ENCODE measurements at regions not wholly inside any gene's neighbourhood (a gene's known extent, or its start where the extent isn't known, plus 50 kb on each side); places are given as distances from the start of the nearest gene placed in this dataset.
A peak's percentile ranks its signal among the peaks of the same experiment; 100 is the strongest.

- Histone ChIP-seq H3K79me2 (ENCODE audit: insufficient read depth, low read length) (no peaks in the 10 kb centered on the region), H3K4me1 (ENCODE audit: control insufficient read depth in 1 of 2, insufficient read depth in 2 of 2, low read length in 2 of 2) (no peaks in the 10 kb centered on the region), H3K36me3 (ENCODE audit: control insufficient read depth in 1 of 2, insufficient read depth in 2 of 2, low read length in 2 of 2) (no peaks in the 10 kb centered on the region), H3K4me3 (replicated peaks in 1 of 2; ENCODE audit: low read depth in 1 of 2, low read length in 2 of 2) (no peak overlapping the region), H4K20me1 (ENCODE audit: insufficient read depth) (no peaks in the 10 kb centered on the region), H3K9me3 (ENCODE audit: control insufficient read depth in 1 of 2, insufficient read depth in 1 of 2, low read depth in 1 of 2, low read length in 2 of 2) (no peaks in the 10 kb centered on the region), H3K27me3 (ENCODE audit: insufficient read depth, low read length) (no peaks in the 10 kb centered on the region), H3K27ac (ENCODE audit: low read depth, low read length) (no peak overlapping the region), H3K9ac (ENCODE audit: low read length) (no peak overlapping the region), H3K9me2 (ENCODE audit: insufficient read depth) (no peaks in the 10 kb centered on the region), H2AFZ (ENCODE audit: low read depth, low read length, poor library complexity, severe bottlenecking) (no peak overlapping the region), H3K4me2 (ENCODE audit: low read length) (no peak overlapping the region)
- ChIA-PET POLR2A (no interaction called here), RAD21 (ENCODE audit: low non-redundant PET in 1 of 2, low total read pairs in 2 of 2, uncharacterized antibody in 2 of 2, unreplicated experiment in 2 of 2) (no interaction called here), CTCF (no interaction called here)
- intact Hi-C loops (cut with micrococcal nuclease) = no loop called here
- ATAC-seq (no peak), DNase-seq (ENCODE audit: low read depth, low spot score) (no peak)
- TF ChIP-seq SP1 (IDR thresholded peaks at IDR 0.05; ENCODE audit: low read depth) (no peak), CEBPB (IDR thresholded peaks at IDR 0.05; ENCODE audit: low read depth) (no peak), RAD21 (IDR thresholded peaks at IDR 0.05; ENCODE audit: low read depth) (no peak), SRF (IDR thresholded peaks at IDR 0.05; ENCODE audit: low read depth) (no peak), ELF1 (IDR thresholded peaks at IDR 0.05; ENCODE audit: borderline replicate concordance, low read depth) (no peak), TCF7L2 (IDR thresholded peaks at IDR 0.05; ENCODE audit: borderline replicate concordance, extremely low read depth, insufficient read depth, insufficient read length) (no peak), EZH2 (IDR thresholded peaks at IDR 0.05) (no peak), ATF3 (IDR thresholded peaks at IDR 0.05) (no peak), POLR2A (IDR thresholded peaks at IDR 0.05; ENCODE audit: borderline replicate concordance, extremely low read depth, insufficient read depth, insufficient read length) (no peak)
- BruUV-seq (replicated peaks) = no TSS peak
Observed at GRCh38 chr20:11031300-11031699, 357.5 kb upstream of the JAG1 start.

- Histone ChIP-seq H3K9me2 (ENCODE audit: insufficient read depth) (no peaks in the 10 kb centered on the region), H3K4me3 (replicated peaks in 1 of 2; ENCODE audit: low read depth in 1 of 2, low read length in 2 of 2) (no peak overlapping the region), H3K36me3 (ENCODE audit: control insufficient read depth in 1 of 2, insufficient read depth in 2 of 2, low read length in 2 of 2) (no peaks in the 10 kb centered on the region), H3K27me3 (ENCODE audit: insufficient read depth, low read length) (no peaks in the 10 kb centered on the region), H2AFZ (ENCODE audit: low read depth, low read length, poor library complexity, severe bottlenecking) (no peak overlapping the region), H3K4me1 (ENCODE audit: control insufficient read depth in 1 of 2, insufficient read depth in 2 of 2, low read length in 2 of 2) (no peaks in the 10 kb centered on the region), H3K4me2 (ENCODE audit: low read length) (no peak overlapping the region), H3K27ac (ENCODE audit: low read depth, low read length) (no peak overlapping the region), H4K20me1 (ENCODE audit: insufficient read depth) (no peaks in the 10 kb centered on the region), H3K79me2 (ENCODE audit: insufficient read depth, low read length) (no peaks in the 10 kb centered on the region), H3K9me3 (ENCODE audit: control insufficient read depth in 1 of 2, insufficient read depth in 1 of 2, low read depth in 1 of 2, low read length in 2 of 2) (no peaks in the 10 kb centered on the region), H3K9ac (ENCODE audit: low read length) (no peak overlapping the region)
- POLR2A ChIA-PET = no interaction called here
- DNase-seq (ENCODE audit: low read depth, low spot score) (no peak), ATAC-seq (no peak; the same call in 1 of the 2 replicates)
- intact Hi-C loops (cut with micrococcal nuclease) = no loop called here
- BruUV-seq (replicated peaks) = no TSS peak
- CTCF ChIA-PET = no interaction called here
- RAD21 ChIA-PET (ENCODE audit: low non-redundant PET in 1 of 2, low total read pairs in 2 of 2, uncharacterized antibody in 2 of 2, unreplicated experiment in 2 of 2) = no interaction called here
- TF ChIP-seq POLR2A (IDR thresholded peaks at IDR 0.05; ENCODE audit: borderline replicate concordance, extremely low read depth, insufficient read depth, insufficient read length) (no peak), REST (IDR thresholded peaks at IDR 0.05; ENCODE audit: low read depth) (no peak), JUND (IDR thresholded peaks at IDR 0.05) (no peak), ZBTB33 (IDR thresholded peaks at IDR 0.05; ENCODE audit: extremely low read depth, insufficient replicate concordance, low read length) (no peak), CTCF (IDR thresholded peaks at IDR 0.05 in 2 of 3, conservative IDR thresholded peaks at IDR 0.05 in 1 of 3; ENCODE audit: borderline replicate concordance in 1 of 3, insufficient read depth in 1 of 3, low read depth in 2 of 3, low read length in 2 of 3) (peak in 1 of 3 experiments; percentile 28; a peak in 1 of 6 replicates), YY1 (IDR thresholded peaks at IDR 0.05; ENCODE audit: extremely low read depth, insufficient replicate concordance, low read depth, low read length) (no peak)
Observed at GRCh38 chr20:11032611-11033010, 358.8 kb upstream of the JAG1 start.
